ENCODE measurements at regions not wholly inside any gene's neighbourhood (a gene's known extent, or its start where the extent isn't known, plus 50 kb on each side); places are given as distances from the start of the nearest gene placed in this dataset.

GRCh38 chr9:135339378-135339973, 140.1 kb upstream of the PPP1R26 start:
- no peaks in the 10 kb centered on the region for H3K4me1 ChIP-seq
- no peaks in the 10 kb centered on the region for H3K9me3 ChIP-seq
- no peak for ATAC-seq
- H3K27me3 ChIP-seq = peaks cover 0 to 8% (median 6%) of the 10 kb centered on the region in 3 donors
- intact Hi-C loops (cut with DNase I; ENCODE audit: low total_unique reads) (no loop called here), in situ Hi-C loops (cut with MboI; ENCODE audit: low sequenced_read_pairs in 4 of 4) (no loop called here)
- TF ChIP-seq CTCF (IDR thresholded peaks at IDR 0.05 in 4 of 5, conservative IDR thresholded peaks at IDR 0.05 in 1 of 5) (no peak), POLR2A (IDR thresholded peaks at IDR 0.05) (no peak)
- no peaks in the 10 kb centered on the region for H3K36me3 ChIP-seq
- no peak overlapping the region for H3K4me3 ChIP-seq
- DNase-seq = no peak
- H3K27ac ChIP-seq = no peak overlapping the region

GRCh38 chr9:135340143-135340655, 139.4 kb upstream of the PPP1R26 start:
- no peaks in the 10 kb centered on the region for H3K4me1 ChIP-seq

DNA sequence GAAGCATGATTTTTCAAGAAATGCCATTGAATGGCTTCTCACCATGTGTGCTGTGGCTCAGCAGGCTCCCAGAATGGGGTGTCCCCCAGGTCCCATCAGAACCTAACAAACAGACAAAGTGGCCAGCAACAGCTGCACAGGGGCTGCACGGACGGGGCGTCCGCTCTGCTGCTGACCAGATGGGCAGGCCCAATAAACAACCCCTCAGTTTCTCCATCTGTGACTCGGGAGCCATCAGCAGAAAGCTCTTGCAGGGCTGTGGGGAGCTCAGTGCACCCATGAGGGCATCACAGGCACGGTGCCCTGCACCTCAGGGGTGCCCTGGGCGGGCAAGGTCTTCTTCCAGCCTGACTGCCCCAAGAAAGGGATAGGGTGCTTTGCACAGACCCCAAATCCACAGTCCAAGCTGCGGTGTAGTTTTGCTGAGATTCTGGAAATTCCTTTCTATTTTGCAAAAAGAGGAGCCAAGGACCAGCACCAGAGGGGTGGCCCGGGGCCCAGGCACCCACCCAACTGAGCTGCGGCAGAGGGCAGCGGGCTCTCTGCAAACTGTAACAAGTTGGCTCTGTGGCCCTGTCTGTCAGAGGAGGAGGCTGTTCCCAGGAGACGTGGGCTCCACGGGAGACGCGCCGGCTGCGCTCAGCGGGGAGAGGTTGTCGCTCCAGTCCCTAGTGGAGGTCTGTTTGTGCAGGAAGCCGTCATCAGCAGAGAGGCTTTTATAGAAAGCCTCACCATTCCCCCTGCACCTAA, 138.7 kb upstream of the PPP1R26 start:
- intact Hi-C loops (cut with DNase I; ENCODE audit: low total_unique reads) (no loop called here), in situ Hi-C loops (cut with MboI; ENCODE audit: low sequenced_read_pairs in 4 of 4) (loop anchor here in 2 of 4 donors (10.0 kb wide), 1 partner anchor 256 kb away; the partner anchor contains the start of gene OLFM1 (in 2 of the 2))
- peaks cover 3 to 21% (median 11%) of the 10 kb centered on the region in 3 donors for H3K27me3 ChIP-seq

More at GRCh38 chr9:135340143-135340655, 139.4 kb upstream of the PPP1R26 start:
- no peak for DNase-seq
- TF ChIP-seq POLR2A (IDR thresholded peaks at IDR 0.05) (no peak), CTCF (IDR thresholded peaks at IDR 0.05 in 4 of 5, conservative IDR thresholded peaks at IDR 0.05 in 1 of 5) (no peak)
- Histone ChIP-seq H3K4me3 (no peak overlapping the region), H3K27ac (no peak overlapping the region), H3K9me3 (no peaks in the 10 kb centered on the region), H3K27me3 (peaks cover under 1 to 15% (median 6%) of the 10 kb centered on the region in 3 donors), H3K36me3 (no peaks in the 10 kb centered on the region)
- intact Hi-C loops (cut with DNase I; ENCODE audit: low total_unique reads) (no loop called here), in situ Hi-C loops (cut with MboI; ENCODE audit: low sequenced_read_pairs in 4 of 4) (loop anchor here in 2 of 4 donors (10.0 kb wide), 1 partner anchor 255 kb away; the partner anchor contains the start of gene OLFM1 (in 2 of the 2))
- ATAC-seq = no peak

GRCh38 chr9:135341612-135342169, 137.9 kb upstream of the PPP1R26 start:
- ATAC-seq (no peak), DNase-seq (no peak)
- Histone ChIP-seq H3K4me3 (no peak overlapping the region), H3K36me3 (no peaks in the 10 kb centered on the region), H3K27ac (no peak overlapping the region), H3K9me3 (no peaks in the 10 kb centered on the region), H3K4me1 (no peaks in the 10 kb centered on the region), H3K27me3 (peaks cover 5 to 25% (median 18%) of the 10 kb centered on the region in 3 donors)
- in situ Hi-C loops (cut with MboI; ENCODE audit: low sequenced_read_pairs in 4 of 4) = loop anchor here in 2 of 4 donors (10.0 kb wide), 1 partner anchor 257 kb away; the partner anchor contains the start of gene OLFM1 (in 2 of the 2)
- TF ChIP-seq POLR2A (IDR thresholded peaks at IDR 0.05) = no peak
- no peak for TF ChIP-seq CTCF (IDR thresholded peaks at IDR 0.05 in 4 of 5, conservative IDR thresholded peaks at IDR 0.05 in 1 of 5)
- intact Hi-C loops (cut with DNase I; ENCODE audit: low total_unique reads) = no loop called here

More for the DNA sequence above, 138.7 kb upstream of the PPP1R26 start:
- TF ChIP-seq CTCF (IDR thresholded peaks at IDR 0.05 in 4 of 5, conservative IDR thresholded peaks at IDR 0.05 in 1 of 5) (no peak), POLR2A (IDR thresholded peaks at IDR 0.05) (no peak)
- H3K27ac ChIP-seq = no peak overlapping the region
- H3K4me3 ChIP-seq = no peak overlapping the region
- no peak for ATAC-seq
- no peak for DNase-seq
- no peaks in the 10 kb centered on the region for H3K9me3 ChIP-seq
- no peaks in the 10 kb centered on the region for H3K4me1 ChIP-seq
- H3K36me3 ChIP-seq = no peaks in the 10 kb centered on the region

All from gastrocnemius medialis (tissue), 4 donors.